Lung (tissue), 11 donors: ENCODE measurements at regions not wholly inside any gene's neighbourhood (a gene's known extent, or its start where the extent isn't known, plus 50 kb on each side); places are given as distances from the start of the nearest gene placed in this dataset.

Experiments used
- ATAC-seq: fragments of 200-7000 bp; cut with Tn5 transposase; one replicate; pipeline ENCODE4 v1.9.1; 2020; ENCODE audit warnings: moderate number of reproducible peaks; ENCODE audit not compliant: insufficient read depth, low FRiP score
- DNase-seq, 3 donors: peaks; one replicate each; pipeline ENCODE4 v3.0.0-alpha.2; 2013 to 2017
- H3K27ac ChIP-seq, 2 donors: one replicate each; pipeline ENCODE4 v1.5.1; 2013; ENCODE audit warnings: mild to moderate bottlenecking in 2 of 2, moderate library complexity in 2 of 2, control low read depth in 1 of 2, inconsistent platforms in 1 of 2, low read depth in 1 of 2, low read length in 1 of 2
- H3K27me3 ChIP-seq, 3 donors: one replicate each; pipeline ENCODE4 v1.5.1; 2013; ENCODE audit warnings: low read length in 2 of 3; ENCODE audit not compliant: control insufficient read depth in 3 of 3, insufficient read depth in 3 of 3
- H3K36me3 ChIP-seq, 4 donors: one replicate each; pipeline ENCODE4 v1.5.1; 2013; ENCODE audit warnings: low read length in 4 of 4, mild to moderate bottlenecking in 1 of 4, moderate library complexity in 1 of 4; ENCODE audit not compliant: control insufficient read depth in 4 of 4, insufficient read depth in 4 of 4
- H3K4me1 ChIP-seq, 5 donors: one replicate each; pipeline ENCODE4 v1.5.1; 2013; ENCODE audit warnings: low read length in 5 of 5, mild to moderate bottlenecking in 2 of 5, moderate library complexity in 1 of 5; ENCODE audit not compliant: control insufficient read depth in 5 of 5, insufficient read depth in 5 of 5
- H3K4me3 ChIP-seq: one replicate; pipeline ENCODE4 v1.5.1; 2013; ENCODE audit warnings: mild to moderate bottlenecking, control low read depth, moderate library complexity
- H3K9ac ChIP-seq, 2 donors: one replicate each; pipeline ENCODE4 v1.5.1; 2013; ENCODE audit warnings: low read length in 2 of 2, control low read depth in 1 of 2; ENCODE audit not compliant: insufficient read depth in 1 of 2
- H3K9me3 ChIP-seq, 4 donors: one replicate each; pipeline ENCODE4 v1.5.1; 2013; ENCODE audit warnings: low read length in 3 of 4, mild to moderate bottlenecking in 1 of 4, moderate library complexity in 1 of 4; ENCODE audit not compliant: control insufficient read depth in 4 of 4, insufficient read depth in 3 of 4
- WGBS, 2 donors: extraction: QIAGEN DNeasy Blood & Tissue Kit; methylation state at CpG; one replicate each; pipeline ENCODE4 v1.1.7; 2013; 5-methylcytosine and 5-hydroxymethylcytosine counted together
- TF ChIP-seq, protein P1 (sequence below): IDR thresholded peaks from 2 replicates; pipeline ENCODE4 v1.5.1; 2012; ENCODE audit warnings: mild to moderate bottlenecking; ENCODE audit errors: control extremely low read depth, extremely low read depth
- donor health status: control.
- donor health status: control.
- donor health status: Bipolar disorder and iron deficiency.
- donor health status: healthy.
- donor health status: DM: yes; HTN: yes; CAD: no.

- H3K4me3 ChIP-seq: no peak overlapping the region
- H3K9ac ChIP-seq: no peak overlapping the region
- H3K4me1 ChIP-seq: no peaks in the 10 kb centered on the region
- 85 to 89% methylated on average over 9 of the region's 9 CpGs for WGBS, 2 donors
- peaks cover 0 to 11% (median 0%) of the 10 kb centered on the region in 3 donors for H3K27me3 ChIP-seq
- TF ChIP-seq, protein P1, sequence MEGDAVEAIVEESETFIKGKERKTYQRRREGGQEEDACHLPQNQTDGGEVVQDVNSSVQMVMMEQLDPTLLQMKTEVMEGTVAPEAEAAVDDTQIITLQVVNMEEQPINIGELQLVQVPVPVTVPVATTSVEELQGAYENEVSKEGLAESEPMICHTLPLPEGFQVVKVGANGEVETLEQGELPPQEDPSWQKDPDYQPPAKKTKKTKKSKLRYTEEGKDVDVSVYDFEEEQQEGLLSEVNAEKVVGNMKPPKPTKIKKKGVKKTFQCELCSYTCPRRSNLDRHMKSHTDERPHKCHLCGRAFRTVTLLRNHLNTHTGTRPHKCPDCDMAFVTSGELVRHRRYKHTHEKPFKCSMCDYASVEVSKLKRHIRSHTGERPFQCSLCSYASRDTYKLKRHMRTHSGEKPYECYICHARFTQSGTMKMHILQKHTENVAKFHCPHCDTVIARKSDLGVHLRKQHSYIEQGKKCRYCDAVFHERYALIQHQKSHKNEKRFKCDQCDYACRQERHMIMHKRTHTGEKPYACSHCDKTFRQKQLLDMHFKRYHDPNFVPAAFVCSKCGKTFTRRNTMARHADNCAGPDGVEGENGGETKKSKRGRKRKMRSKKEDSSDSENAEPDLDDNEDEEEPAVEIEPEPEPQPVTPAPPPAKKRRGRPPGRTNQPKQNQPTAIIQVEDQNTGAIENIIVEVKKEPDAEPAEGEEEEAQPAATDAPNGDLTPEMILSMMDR: no peak
- no peaks in the 10 kb centered on the region for H3K9me3 ChIP-seq
- no peaks in the 10 kb centered on the region for H3K36me3 ChIP-seq
- no peak overlapping the region for H3K27ac ChIP-seq
- no peak for ATAC-seq
- DNase-seq: no peak
Measured at GRCh38 chr15:70396807-70397206, 299.1 kb upstream of the TLE3 start.

DNA sequence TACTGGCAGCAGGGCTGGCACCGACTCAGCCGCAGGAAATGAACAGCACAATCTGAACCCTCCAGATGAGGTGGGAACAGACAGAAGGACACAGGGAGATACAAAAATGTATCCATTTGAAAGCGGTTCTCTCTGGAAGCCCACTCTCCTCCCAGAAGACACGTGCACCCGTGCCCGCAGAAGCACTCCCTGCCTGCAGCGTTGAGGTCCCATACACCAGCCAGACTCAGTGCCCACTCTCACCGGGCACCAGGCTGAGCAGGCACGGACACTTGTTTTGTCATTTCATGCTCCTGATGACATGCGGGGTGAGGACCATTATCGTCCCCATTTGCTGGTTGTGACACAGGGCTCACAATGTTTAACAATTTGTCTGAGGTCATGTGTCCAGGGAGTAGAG, 297.4 kb upstream of the TLE3 start:
- DNase-seq (no peak), ATAC-seq (no peak)
- Histone ChIP-seq H3K36me3 (no peaks in the 10 kb centered on the region), H3K4me3 (no peak overlapping the region), H3K27ac (no peak overlapping the region), H3K4me1 (no peaks in the 10 kb centered on the region), H3K9me3 (no peaks in the 10 kb centered on the region), H3K27me3 (peaks cover 0 to 11% (median 0%) of the 10 kb centered on the region in 3 donors), H3K9ac (no peak overlapping the region)
- TF ChIP-seq, protein P1: no peak
- WGBS, 2 donors: 87 to 88% methylated on average over 11 of the region's 11 CpGs

DNA sequence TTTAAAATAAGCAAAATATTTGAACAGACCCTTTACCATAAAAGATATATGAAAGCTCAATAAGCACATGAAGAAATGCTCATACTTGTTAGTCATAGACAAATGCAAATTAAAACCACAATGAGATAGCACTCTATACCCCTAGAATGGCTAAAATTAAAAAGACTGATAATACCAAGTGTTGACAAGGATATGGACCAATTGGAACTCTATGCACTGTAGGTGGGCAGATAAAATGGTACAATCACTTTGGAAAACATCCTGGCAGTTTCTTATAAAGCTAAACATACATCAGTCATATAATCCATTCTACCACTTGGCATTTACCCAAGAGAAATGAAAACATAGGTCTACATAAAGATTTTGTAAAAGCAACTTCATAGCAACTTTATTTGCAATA, 293.0 kb upstream of the TLE3 start:
- TF ChIP-seq, protein P1: no peak
- H3K36me3 ChIP-seq: no peaks in the 10 kb centered on the region
- no peaks in the 10 kb centered on the region for H3K9me3 ChIP-seq
- DNase-seq: no peak
- ATAC-seq: no peak
- H3K4me1 ChIP-seq: peaks cover 0 to 4% (median 0%) of the 10 kb centered on the region in 5 donors
- H3K27ac ChIP-seq: no peak overlapping the region
- no peak overlapping the region for H3K4me3 ChIP-seq
- no peak overlapping the region for H3K9ac ChIP-seq
- peaks cover 0 to 8% (median 0%) of the 10 kb centered on the region in 3 donors for H3K27me3 ChIP-seq

DNA sequence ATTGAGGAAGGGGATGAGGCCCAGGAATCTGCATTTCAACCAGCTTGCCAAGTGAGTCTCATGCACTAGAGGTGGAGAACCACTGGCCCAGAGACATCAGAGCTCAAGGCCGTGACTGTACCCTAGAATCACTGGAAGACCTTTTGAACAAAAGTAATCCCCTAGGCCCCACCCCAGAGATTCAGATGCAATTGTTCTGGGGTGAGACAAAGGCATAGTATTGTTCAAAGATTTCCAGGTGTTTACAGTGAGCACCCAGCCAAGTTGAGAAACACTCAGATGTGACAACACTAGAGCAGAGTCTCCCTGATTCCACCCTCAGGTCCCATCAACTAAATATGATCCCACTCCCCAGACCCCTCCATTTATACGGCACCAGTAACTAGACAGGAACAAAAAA, 290.3 kb upstream of the TLE3 start:
- Histone ChIP-seq H3K9me3 (no peaks in the 10 kb centered on the region), H3K27me3 (no peaks in the 10 kb centered on the region), H3K4me3 (no peak overlapping the region), H3K4me1 (peaks cover 0 to 4% (median 0%) of the 10 kb centered on the region in 5 donors), H3K9ac (no peak overlapping the region), H3K27ac (no peak overlapping the region), H3K36me3 (no peaks in the 10 kb centered on the region)
- TF ChIP-seq, protein P1: no peak
- no peak for DNase-seq
- 74 to 92% methylated on average over 2 of the region's 2 CpGs for WGBS, 2 donors
- no peak for ATAC-seq
